Neural progenitor cell (in vitro differentiated cells): ENCODE measurements at regions not wholly inside any gene's neighbourhood (a gene's known extent, or its start where the extent isn't known, plus 50 kb on each side); places are given as distances from the start of the nearest gene placed in this dataset.

Experiments
- CTCF ChIP-seq: fragments of 200-600 bp; sonication (generic); IDR thresholded peaks from 2 replicates; pipeline ENCODE4 v1.5.1; 2017; ENCODE audit warnings: antibody characterized with exemption, mild to moderate bottlenecking
- EZH2 ChIP-seq: fragments of 200-600 bp; sonication (generic); IDR thresholded peaks from 2 replicates; pipeline ENCODE4 v1.6.1; 2017; ENCODE audit warnings: antibody characterized with exemption, mild to moderate bottlenecking, moderate library complexity
- EZH2phosphoT487 ChIP-seq: fragments of 200-600 bp; sonication (generic); IDR thresholded peaks from 2 replicates; pipeline ENCODE4 v1.6.1; 2017; ENCODE audit warnings: antibody characterized with exemption

GRCh38 chr13:79070343-79070974 is 335.6 kb downstream of the RBM26 start:
- TF ChIP-seq CTCF (no peak), EZH2phosphoT487 (no peak), EZH2 (no peak)
